Osteocyte (in vitro differentiated cells): ENCODE measurements at regions not wholly inside any gene's neighbourhood (a gene's known extent, or its start where the extent isn't known, plus 50 kb on each side); places are given as distances from the start of the nearest gene placed in this dataset.

Experiments used
- DNase-seq: peaks from one replicate; pipeline ENCODE4 v3.0.0; 2021; ENCODE audit warnings: mixed read lengths; ENCODE audit not compliant: unreplicated experiment; ENCODE audit errors: extremely low spot score
- H3K27ac Mint-ChIP-seq: one replicate; pipeline ENCODE4 v1.8.0; 2021; ENCODE audit warnings: mild to moderate bottlenecking, mixed read lengths; ENCODE audit not compliant: unreplicated experiment
- H3K27me3 Mint-ChIP-seq: one replicate; pipeline ENCODE4 v1.8.0; 2021; ENCODE audit warnings: mixed read lengths; ENCODE audit not compliant: unreplicated experiment
- H3K36me3 Mint-ChIP-seq: one replicate; pipeline ENCODE4 v1.8.0; 2021; ENCODE audit warnings: mixed read lengths; ENCODE audit not compliant: unreplicated experiment
- H3K4me1 Mint-ChIP-seq: one replicate; pipeline ENCODE4 v1.8.0; 2021; ENCODE audit warnings: mixed read lengths; ENCODE audit not compliant: unreplicated experiment
- H3K4me3 Mint-ChIP-seq: one replicate; pipeline ENCODE4 v1.8.0; 2021; ENCODE audit warnings: mild to moderate bottlenecking, moderate library complexity, mixed read lengths; ENCODE audit not compliant: unreplicated experiment
- H3K9me3 Mint-ChIP-seq: one replicate; pipeline ENCODE4 v1.8.0; 2021; ENCODE audit warnings: mixed read lengths; ENCODE audit not compliant: unreplicated experiment
- TF ChIP-seq, protein P1 (sequence below): fragments of 200-600 bp; sonication (generic); IDR thresholded peaks from 2 replicates; pipeline ENCODE4 v1.5.0; 2021; ENCODE audit warnings: antibody characterized with exemption, mild to moderate bottlenecking, moderate library complexity

DNA sequence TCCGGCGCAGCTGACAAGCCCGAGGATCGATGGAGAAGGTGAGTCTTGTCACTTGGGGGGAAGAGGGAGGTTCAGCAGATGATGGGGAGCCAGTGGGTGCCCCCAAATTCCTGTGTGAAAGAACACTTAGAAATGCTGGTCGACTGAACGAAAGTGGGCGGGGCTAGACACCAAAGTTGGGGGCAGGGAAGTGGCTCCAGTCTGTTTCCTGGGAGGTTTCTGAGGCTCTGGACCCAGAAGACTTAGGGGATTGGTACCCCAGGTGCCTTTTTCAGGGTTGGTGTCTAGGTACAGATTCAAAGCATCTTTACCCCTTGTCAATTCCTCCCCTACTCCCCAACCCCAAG lies 278.6 kb downstream of the ZSWIM6 start:
- Mint-ChIP-seq H3K27me3 (peaks cover 10% of the 10 kb centered on the region), H3K4me3 (no peak overlapping the region), H3K27ac (no peak overlapping the region), H3K4me1 (peaks cover 28% of the 10 kb centered on the region), H3K9me3 (no peaks in the 10 kb centered on the region), H3K36me3 (no peaks in the 10 kb centered on the region)
- no peak for DNase-seq
- TF ChIP-seq, protein P1, sequence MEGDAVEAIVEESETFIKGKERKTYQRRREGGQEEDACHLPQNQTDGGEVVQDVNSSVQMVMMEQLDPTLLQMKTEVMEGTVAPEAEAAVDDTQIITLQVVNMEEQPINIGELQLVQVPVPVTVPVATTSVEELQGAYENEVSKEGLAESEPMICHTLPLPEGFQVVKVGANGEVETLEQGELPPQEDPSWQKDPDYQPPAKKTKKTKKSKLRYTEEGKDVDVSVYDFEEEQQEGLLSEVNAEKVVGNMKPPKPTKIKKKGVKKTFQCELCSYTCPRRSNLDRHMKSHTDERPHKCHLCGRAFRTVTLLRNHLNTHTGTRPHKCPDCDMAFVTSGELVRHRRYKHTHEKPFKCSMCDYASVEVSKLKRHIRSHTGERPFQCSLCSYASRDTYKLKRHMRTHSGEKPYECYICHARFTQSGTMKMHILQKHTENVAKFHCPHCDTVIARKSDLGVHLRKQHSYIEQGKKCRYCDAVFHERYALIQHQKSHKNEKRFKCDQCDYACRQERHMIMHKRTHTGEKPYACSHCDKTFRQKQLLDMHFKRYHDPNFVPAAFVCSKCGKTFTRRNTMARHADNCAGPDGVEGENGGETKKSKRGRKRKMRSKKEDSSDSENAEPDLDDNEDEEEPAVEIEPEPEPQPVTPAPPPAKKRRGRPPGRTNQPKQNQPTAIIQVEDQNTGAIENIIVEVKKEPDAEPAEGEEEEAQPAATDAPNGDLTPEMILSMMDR, result no peak

DNA sequence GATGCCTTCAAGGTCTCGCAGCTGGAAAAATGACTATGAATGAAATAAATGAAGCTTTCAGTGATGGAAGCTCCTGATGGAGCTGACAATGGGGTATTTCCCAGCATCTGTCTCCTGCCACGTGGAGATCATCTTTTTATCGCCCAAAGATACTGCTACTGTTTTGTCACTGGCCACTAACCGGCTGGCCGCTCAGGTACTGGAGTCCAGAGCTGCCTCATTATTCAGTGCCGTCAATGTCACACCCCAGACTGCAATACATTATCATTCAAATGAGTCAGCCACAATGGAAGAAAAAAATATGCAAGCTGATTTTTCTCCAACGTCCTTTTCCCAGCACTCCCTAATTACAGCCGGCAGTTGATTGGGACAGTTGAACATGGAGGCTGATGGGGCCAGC lies 280.4 kb downstream of the ZSWIM6 start:
- peaks cover 28% of the 10 kb centered on the region for H3K4me1 Mint-ChIP-seq
- no peaks in the 10 kb centered on the region for H3K9me3 Mint-ChIP-seq
- TF ChIP-seq, protein P1, result no peak
- no peak for DNase-seq
- H3K27ac Mint-ChIP-seq, result no peak overlapping the region
- H3K4me3 Mint-ChIP-seq, result no peak overlapping the region
- no peaks in the 10 kb centered on the region for H3K36me3 Mint-ChIP-seq
- peaks cover 10% of the 10 kb centered on the region for H3K27me3 Mint-ChIP-seq

DNA sequence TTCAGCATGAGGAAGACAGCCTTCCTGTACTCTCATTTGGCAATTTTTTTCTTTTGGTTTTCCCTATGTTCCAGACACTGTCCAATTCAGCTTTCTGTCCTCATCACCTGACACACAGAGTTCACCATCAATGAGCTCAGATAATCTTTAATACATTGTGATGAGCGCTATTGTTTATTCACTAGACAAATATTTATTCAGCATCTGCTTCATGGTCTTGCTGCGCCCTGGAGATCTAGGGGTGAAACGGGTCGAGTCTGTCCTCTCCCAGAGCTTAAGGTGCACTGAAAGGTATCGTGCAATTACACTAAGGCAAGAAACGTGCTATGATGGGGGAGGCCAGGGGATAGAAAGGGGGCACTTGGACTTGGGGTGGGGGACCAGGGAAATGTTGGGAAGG lies 281.6 kb downstream of the ZSWIM6 start:
- no peaks in the 10 kb centered on the region for H3K9me3 Mint-ChIP-seq
- H3K27ac Mint-ChIP-seq, result no peak overlapping the region
- no peak overlapping the region for H3K4me3 Mint-ChIP-seq
- H3K4me1 Mint-ChIP-seq, result peaks cover 28% of the 10 kb centered on the region
- H3K27me3 Mint-ChIP-seq, result peaks cover 4% of the 10 kb centered on the region
- TF ChIP-seq, protein P1, result no peak
- no peaks in the 10 kb centered on the region for H3K36me3 Mint-ChIP-seq
- DNase-seq, result no peak

DNA sequence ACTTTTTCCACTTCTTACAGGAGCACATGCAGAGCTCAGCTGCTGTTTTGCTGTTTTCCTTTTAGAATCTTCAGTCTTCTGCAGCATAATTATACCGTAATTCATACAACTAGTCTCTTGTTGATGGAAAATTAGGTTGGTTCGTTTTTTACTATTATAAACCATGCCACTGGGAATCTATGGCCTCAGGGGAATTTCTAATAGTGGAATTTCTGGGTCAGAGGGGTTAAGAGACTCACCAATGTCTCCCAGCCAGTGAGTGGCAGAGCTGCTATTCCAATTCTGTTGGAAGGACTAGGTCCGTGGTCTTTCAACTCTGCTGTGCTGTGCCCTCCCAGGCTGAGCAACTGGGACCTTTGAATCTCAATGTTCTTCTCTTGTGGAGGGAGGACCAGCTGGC lies 282.5 kb downstream of the ZSWIM6 start:
- Mint-ChIP-seq H3K4me3 (no peak overlapping the region), H3K9me3 (no peaks in the 10 kb centered on the region), H3K27ac (peak overlapping the region; percentile 27), H3K4me1 (peaks cover 27% of the 10 kb centered on the region), H3K27me3 (peaks cover 3% of the 10 kb centered on the region), H3K36me3 (no peaks in the 10 kb centered on the region)
- TF ChIP-seq, protein P1, result no peak
- no peak for DNase-seq

DNA sequence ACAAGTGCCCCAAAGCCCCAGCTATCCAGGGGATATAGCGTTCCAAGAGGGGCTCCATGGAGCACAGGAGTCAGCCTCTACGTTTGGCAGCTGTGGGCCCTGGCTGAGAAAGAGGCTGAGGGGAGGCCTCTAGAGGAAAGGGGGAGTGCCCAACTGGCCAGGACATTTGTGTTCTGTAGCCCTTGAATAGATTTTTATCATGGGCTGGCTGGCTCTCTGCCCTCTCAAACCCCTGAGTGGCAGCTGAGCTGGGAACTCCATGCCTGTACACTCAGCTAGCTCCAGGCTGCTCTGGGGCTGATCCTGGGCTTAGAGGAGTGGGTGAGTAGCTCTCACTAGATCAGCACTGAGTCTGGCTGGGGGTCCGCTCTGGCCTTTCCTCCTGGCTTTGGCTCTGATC lies 285.0 kb downstream of the ZSWIM6 start:
- Mint-ChIP-seq H3K4me3 (no peak overlapping the region), H3K4me1 (peaks cover 25% of the 10 kb centered on the region), H3K9me3 (no peaks in the 10 kb centered on the region), H3K27ac (no peak overlapping the region), H3K27me3 (no peaks in the 10 kb centered on the region), H3K36me3 (no peaks in the 10 kb centered on the region)
- TF ChIP-seq, protein P1, result no peak
- no peak for DNase-seq
